HepG2 (cell line): ENCODE measurements at regions not wholly inside any gene's neighbourhood (a gene's known extent, or its start where the extent isn't known, plus 50 kb on each side); places are given as distances from the start of the nearest gene placed in this dataset.

Experiments used
- ATAC-seq: fragments of 200-7000 bp; cut with Tn5 transposase; 3 replicates; pipeline ENCODE4 v1.9.1; 2020; ENCODE audit warnings: mild to moderate bottlenecking, moderate library complexity
- BruUV-seq: library from RNA; stranded (reverse); fragments of 400-500 nt; replicated peaks from 2 replicates; lab custom pipeline; 2021; lab: Mats Ljungman, UMichigan
- CTCF ChIA-PET: fragments of 300-600 bp; formaldehyde crosslinking; extraction: SDS; loops from one replicate; lab custom pipeline; 2021; ENCODE audit warnings: low total read pairs, inconsistent platforms, low intra/inter-chr PET ratio; lab: Yijun Ruan, JAX
- POLR2A ChIA-PET: fragments of 350-600 bp; sonication (Branson Sonifier 250); formaldehyde crosslinking; loops from one replicate; lab custom pipeline; 2020; ENCODE audit warnings: antibody characterized with exemption, inconsistent platforms; lab: Yijun Ruan, JAX
- DNase-seq: peaks from one replicate; pipeline ENCODE4 v3.0.0-alpha.2; 2015; ENCODE audit warnings: low spot score
- FAIRE-seq: peaks from 3 replicates; lab custom pipeline; 2011; peaks lifted over from hg19 to GRCh38; lab: Jason Lieb, UNC
- H2AFZ ChIP-seq: one replicate; pipeline ENCODE4 v1.6.1; 2011; ENCODE audit warnings: low read length, inconsistent platforms
- H3K27ac ChIP-seq: fragments of 300-600 bp; 3 replicates; pipeline ENCODE4 v1.8.0; 2011; ENCODE audit warnings: mixed run types, mild to moderate bottlenecking, mixed read lengths, low read length, inconsistent platforms; ENCODE audit not compliant: insufficient read depth; ENCODE audit errors: extremely low read length
- H3K27me3 ChIP-seq, 2 experiments: fragments of 200-600 bp in 1 of 2; 2 replicates in 1 of 2; 3 replicates in 1 of 2; pipeline versions ENCODE4 v1.6.0 to v1.8.0; 2011; ENCODE audit warnings: low read length in 2 of 2, mild to moderate bottlenecking in 2 of 2, moderate library complexity in 2 of 2, inconsistent platforms in 1 of 2; ENCODE audit not compliant: insufficient read depth in 2 of 2, control insufficient read depth in 1 of 2
- H3K36me3 ChIP-seq, 2 experiments: fragments of 200-600 bp in 1 of 2; replicated peaks in 1 of 2; 2 replicates in 1 of 2; 3 replicates in 1 of 2; pipeline versions ENCODE4 v1.5.1 to v1.8.0; 2011; ENCODE audit warnings: low read length in 2 of 2, inconsistent platforms in 1 of 2; ENCODE audit not compliant: insufficient read depth in 2 of 2, control insufficient read depth in 1 of 2
- H3K4me1 ChIP-seq: 2 replicates; pipeline ENCODE4 v1.5.1; 2012; ENCODE audit warnings: low read length, inconsistent platforms; ENCODE audit not compliant: insufficient read depth
- H3K4me2 ChIP-seq: 2 replicates; pipeline ENCODE4 v1.6.0; 2011; ENCODE audit warnings: low read depth, low read length, inconsistent platforms
- H3K4me3 ChIP-seq, 3 experiments: fragments of 200-600 bp in 1 of 3; sonication (generic), shearing (Covaris generic) in 1 of 3; replicated peaks in 1 of 3; 2 replicates each; pipeline ENCODE4 v1.5.1; 2011 to 2016; ENCODE audit warnings: low read length in 3 of 3, inconsistent platforms in 2 of 3, low read depth in 2 of 3, mild to moderate bottlenecking in 2 of 3, control low read depth in 1 of 3, mixed read lengths in 1 of 3; ENCODE audit not compliant: insufficient read depth in 1 of 3
- H3K79me2 ChIP-seq: one replicate; pipeline ENCODE4 v1.6.1; 2011; ENCODE audit warnings: low read length, inconsistent platforms; ENCODE audit not compliant: insufficient read depth
- H3K9ac ChIP-seq: 2 replicates; pipeline ENCODE4 v1.6.0; 2011; ENCODE audit warnings: mild to moderate bottlenecking, low read depth, low read length, inconsistent platforms; ENCODE audit not compliant: insufficient read depth
- H3K9me3 ChIP-seq: 2 replicates; pipeline ENCODE4 v1.5.1; 2012; ENCODE audit warnings: mild to moderate bottlenecking, low read length
- H4K20me1 ChIP-seq: 2 replicates; pipeline ENCODE4 v1.6.0; 2011; ENCODE audit warnings: inconsistent platforms, mild to moderate bottlenecking, low read length, moderate library complexity; ENCODE audit not compliant: insufficient read depth
- MAFF ChIP-seq: IDR thresholded peaks from 2 replicates; pipeline ENCODE4 v1.6.1; 2011; ENCODE audit warnings: low read depth, low read length, improper control_type of control experiment
- MAFK ChIP-seq, 2 experiments: IDR thresholded peaks in 1 of 2; conservative IDR thresholded peaks in 1 of 2; 2 replicates each; pipeline ENCODE4 v1.6.1; 2011; ENCODE audit warnings: improper control_type of control experiment in 2 of 2, low read length in 2 of 2
- MXD4 ChIP-seq: IDR thresholded peaks from 2 replicates; pipeline ENCODE4 v1.6.1; 2016; ENCODE audit warnings: mild to moderate bottlenecking, missing biosample characterization, missing genetic modification reagents
- SATB2 ChIP-seq: sonication (generic); formaldehyde crosslinking; IDR thresholded peaks from 2 replicates; pipeline ENCODE4 v1.5.0; 2020; ENCODE audit warnings: missing genetic modification reagents
- SP140L ChIP-seq: sonication (generic); formaldehyde crosslinking; IDR thresholded peaks from 2 replicates; pipeline ENCODE4 v1.4.0; 2020; ENCODE audit warnings: missing genetic modification reagents, borderline replicate concordance
- ZC3H13 ChIP-seq: sonication (generic); formaldehyde crosslinking; IDR thresholded peaks from 2 replicates; pipeline ENCODE4 v1.8.1; 2023; ENCODE audit warnings: mild to moderate bottlenecking, missing genetic modification reagents, moderate library complexity
- ZNF720 ChIP-seq: sonication (generic); formaldehyde crosslinking; IDR thresholded peaks from 2 replicates; pipeline ENCODE4 v1.4.0; 2020; ENCODE audit warnings: missing genetic modification reagents
- WGBS: methylation state at CpG from one replicate; pipeline ENCODE4 v1.1.6; 2017; ENCODE audit warnings: low lambda C conversion rate; 5-methylcytosine and 5-hydroxymethylcytosine counted together
- in situ Hi-C: cut with HindIII; loops from 2 replicates; pipeline ENCODE4 v1.10.0; 2017; ENCODE audit warnings: low pct_unique_long_range_greater_than_20kb; ENCODE audit not compliant: extremely low pct_ligation_motif_present
- intact Hi-C: fragments of 100-400 bp; cut with micrococcal nuclease; formaldehyde crosslinking; loops from one replicate; pipeline ENCODE4 v1.10.0; 2022; ENCODE audit not compliant: unreplicated experiment

DNA sequence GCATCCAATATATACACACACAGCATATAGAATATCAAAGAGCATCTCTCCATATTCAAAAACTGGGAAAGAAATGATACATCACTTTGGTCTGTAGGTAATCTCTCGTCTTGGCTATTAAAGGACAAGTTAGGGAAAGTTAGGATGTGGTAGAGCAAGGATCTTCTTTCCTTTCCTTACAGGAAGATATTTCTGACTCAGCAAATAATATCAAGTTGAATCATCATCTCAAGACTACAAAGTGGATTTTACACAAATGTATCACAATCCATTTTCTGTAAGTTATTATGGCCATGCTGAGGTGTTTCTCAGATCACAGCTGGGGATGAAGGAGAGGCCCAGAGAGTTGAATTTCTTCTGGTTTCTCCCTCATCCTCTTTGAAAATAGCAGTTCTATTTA lies 651.7 kb upstream of the CCNG1 start:
- Histone ChIP-seq H3K9me3 (peaks cover 33% of the 10 kb centered on the region), H4K20me1 (no peaks in the 10 kb centered on the region), H3K4me3 (no peak overlapping the region), H3K27me3 (no peaks in the 10 kb centered on the region), H3K4me2 (no peak overlapping the region), H3K9ac (no peak overlapping the region), H3K79me2 (no peaks in the 10 kb centered on the region), H3K4me1 (no peaks in the 10 kb centered on the region), H3K36me3 (no peaks in the 10 kb centered on the region), H2AFZ (no peak overlapping the region), H3K27ac (no peak overlapping the region)
- ChIA-PET POLR2A (no interaction called here), CTCF (no interaction called here)
- intact Hi-C loops: no loop called here
- ATAC-seq (no peak), FAIRE-seq (no peak), DNase-seq (no peak)
- TF ChIP-seq MAFK (conservative IDR thresholded peaks at IDR 0.05 in 1 of 2, IDR thresholded peaks at IDR 0.05 in 1 of 2; ENCODE audit: low read length in 2 of 2): peak; percentile 72 to 92
- no peak for TF ChIP-seq SP140L (CRISPR knock-in tag)
- TF ChIP-seq MAFF: peak; percentile 84
- in situ Hi-C loops: no loop called here
- 6% methylated on average over 1 of the region's 1 CpG for WGBS
- no TSS peak for BruUV-seq

DNA sequence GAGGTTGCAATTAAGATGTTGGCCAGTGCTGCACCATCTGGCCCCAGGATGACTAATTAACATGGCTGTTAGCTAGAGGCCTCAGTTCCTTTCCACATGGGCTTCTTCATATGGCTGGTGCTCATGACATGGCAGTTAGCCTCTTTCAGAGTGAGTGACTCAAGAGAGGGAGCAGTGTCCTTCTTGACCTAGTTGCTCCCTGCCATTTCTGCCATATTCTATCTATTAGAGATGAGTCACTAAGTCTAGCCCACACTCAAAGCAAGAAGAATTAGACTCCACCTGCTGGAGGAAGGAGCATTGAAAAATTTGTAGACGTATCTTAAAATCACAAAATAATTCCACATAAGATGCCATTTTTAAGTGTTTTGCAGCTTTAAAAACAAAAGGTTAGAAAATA lies 651.2 kb upstream of the CCNG1 start:
- no peak for ATAC-seq
- H3K9ac ChIP-seq: no peak overlapping the region
- H3K4me3 ChIP-seq: no peak overlapping the region
- no peak for FAIRE-seq
- H3K4me2 ChIP-seq: no peak overlapping the region
- WGBS: 7% methylated on average over 1 of the region's 1 CpG
- no peaks in the 10 kb centered on the region for H3K4me1 ChIP-seq
- no TSS peak for BruUV-seq
- DNase-seq: no peak
- TF ChIP-seq MXD4 (CRISPR knock-in tag) (no peak), ZC3H13 (CRISPR knock-in tag) (no peak), SATB2 (CRISPR knock-in tag) (no peak), ZNF720 (no peak)
- no peaks in the 10 kb centered on the region for H3K79me2 ChIP-seq
- H4K20me1 ChIP-seq: no peaks in the 10 kb centered on the region
- peaks cover 29% of the 10 kb centered on the region for H3K9me3 ChIP-seq
- no peaks in the 10 kb centered on the region for H3K36me3 ChIP-seq
- ChIA-PET CTCF (no interaction called here), POLR2A (no interaction called here)
- H3K27ac ChIP-seq: no peak overlapping the region
- in situ Hi-C loops: no loop called here
- intact Hi-C loops: no loop called here
- H3K27me3 ChIP-seq: no peaks in the 10 kb centered on the region
- H2AFZ ChIP-seq: no peak overlapping the region
